ENCODE measurements at regions not wholly inside any gene's neighbourhood (a gene's known extent, or its start where the extent isn't known, plus 50 kb on each side); places are given as distances from the start of the nearest gene placed in this dataset.

DNA sequence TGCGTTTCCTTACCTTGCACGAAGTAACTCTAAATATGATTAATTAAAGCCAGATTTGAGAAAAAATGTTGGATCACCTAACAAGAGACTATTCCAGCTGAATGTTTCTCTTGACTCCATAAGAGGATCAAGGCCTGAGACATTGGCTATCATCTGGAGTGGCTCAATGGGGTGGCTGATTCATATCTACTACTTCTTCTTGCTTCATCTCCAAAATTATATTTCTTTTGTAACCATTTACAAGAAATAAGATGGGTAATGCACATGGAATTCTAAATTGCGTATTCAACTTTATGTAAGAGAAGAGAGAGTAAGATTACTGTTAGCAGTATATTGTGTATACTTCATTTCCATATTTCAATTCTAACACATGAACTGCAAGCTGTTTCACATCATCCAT is 819.0 kb upstream of the EYS start:
- Histone ChIP-seq H3K27me3 (ENCODE audit: low read depth, low read length) (no peaks in the 10 kb centered on the region), H3K79me2 (ENCODE audit: low read length) (no peaks in the 10 kb centered on the region), H3K4me3 (ENCODE audit: low read length) (no peak overlapping the region), H3K9me3 (ENCODE audit: insufficient read depth, low read length) (no peaks in the 10 kb centered on the region), H3K9ac (ENCODE audit: low read length) (no peak overlapping the region), H3K27ac (ENCODE audit: low read length) (no peak overlapping the region), H3K36me3 (replicated peaks; ENCODE audit: low read depth, low read length) (no peaks in the 10 kb centered on the region), H3K4me1 (ENCODE audit: low read length) (no peaks in the 10 kb centered on the region), H2AFZ (ENCODE audit: low read depth, low read length) (no peak overlapping the region), H4K20me1 (ENCODE audit: insufficient read depth, low read length) (no peaks in the 10 kb centered on the region), H3K4me2 (ENCODE audit: low read length) (no peak overlapping the region)
- TF ChIP-seq EZH2phosphoT487 (IDR thresholded peaks at IDR 0.05; ENCODE audit: low read depth): no peak
- TF ChIP-seq, protein P1, sequence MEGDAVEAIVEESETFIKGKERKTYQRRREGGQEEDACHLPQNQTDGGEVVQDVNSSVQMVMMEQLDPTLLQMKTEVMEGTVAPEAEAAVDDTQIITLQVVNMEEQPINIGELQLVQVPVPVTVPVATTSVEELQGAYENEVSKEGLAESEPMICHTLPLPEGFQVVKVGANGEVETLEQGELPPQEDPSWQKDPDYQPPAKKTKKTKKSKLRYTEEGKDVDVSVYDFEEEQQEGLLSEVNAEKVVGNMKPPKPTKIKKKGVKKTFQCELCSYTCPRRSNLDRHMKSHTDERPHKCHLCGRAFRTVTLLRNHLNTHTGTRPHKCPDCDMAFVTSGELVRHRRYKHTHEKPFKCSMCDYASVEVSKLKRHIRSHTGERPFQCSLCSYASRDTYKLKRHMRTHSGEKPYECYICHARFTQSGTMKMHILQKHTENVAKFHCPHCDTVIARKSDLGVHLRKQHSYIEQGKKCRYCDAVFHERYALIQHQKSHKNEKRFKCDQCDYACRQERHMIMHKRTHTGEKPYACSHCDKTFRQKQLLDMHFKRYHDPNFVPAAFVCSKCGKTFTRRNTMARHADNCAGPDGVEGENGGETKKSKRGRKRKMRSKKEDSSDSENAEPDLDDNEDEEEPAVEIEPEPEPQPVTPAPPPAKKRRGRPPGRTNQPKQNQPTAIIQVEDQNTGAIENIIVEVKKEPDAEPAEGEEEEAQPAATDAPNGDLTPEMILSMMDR (IDR thresholded peaks at IDR 0.05; ENCODE audit: low read depth, low read length): no peak

DNA sequence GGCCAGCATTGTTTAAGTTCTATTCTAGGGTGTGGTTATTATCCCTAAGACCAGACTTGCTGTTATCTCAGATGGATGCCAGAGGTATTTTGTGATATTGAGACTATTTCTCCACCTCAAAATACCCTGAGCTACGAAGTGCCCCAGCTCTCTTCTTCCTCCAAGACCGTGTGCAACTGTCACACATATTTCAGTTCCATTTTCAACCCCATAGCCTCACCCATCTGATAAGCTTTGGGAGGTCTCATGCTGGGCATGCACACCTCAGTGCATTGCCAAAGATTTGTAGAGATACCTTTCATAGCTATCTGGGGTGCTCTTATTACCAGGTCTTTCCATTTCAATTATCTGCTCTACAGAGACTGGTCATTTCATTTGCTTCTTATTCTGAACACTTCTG is 815.8 kb upstream of the EYS start:
- peak overlapping the region; percentile 3 for H3K4me2 ChIP-seq (ENCODE audit: low read length)
- peak overlapping the region; percentile 76 for H2AFZ ChIP-seq (ENCODE audit: low read depth, low read length)
- TF ChIP-seq, protein P1 (IDR thresholded peaks at IDR 0.05; ENCODE audit: low read depth, low read length): no peak
- no peak for TF ChIP-seq EZH2phosphoT487 (IDR thresholded peaks at IDR 0.05; ENCODE audit: low read depth)

DNA sequence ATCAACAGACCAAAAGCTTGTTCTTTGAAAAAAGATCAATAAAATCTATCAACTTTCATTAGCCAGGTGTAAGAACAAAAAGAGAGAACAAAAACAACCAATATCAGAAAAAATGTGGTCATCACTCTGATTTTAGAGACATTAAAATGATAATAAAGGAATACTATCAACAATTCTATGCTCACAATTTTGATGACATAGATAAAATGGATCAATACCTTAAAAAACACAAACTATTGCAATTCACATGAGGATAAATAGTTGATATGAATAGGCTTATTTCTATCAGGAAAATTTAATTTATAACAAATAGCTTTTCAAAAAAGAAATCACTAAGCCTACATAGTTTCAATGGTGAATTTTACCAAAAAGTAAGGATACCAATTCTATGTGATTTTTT is 809.4 kb upstream of the EYS start:
- H2AFZ ChIP-seq (ENCODE audit: low read depth, low read length): no peak overlapping the region

More for the DNA sequence above, 815.8 kb upstream of the EYS start:
- H3K27me3 ChIP-seq (ENCODE audit: low read depth, low read length): no peaks in the 10 kb centered on the region
- no peaks in the 10 kb centered on the region for H3K4me1 ChIP-seq (ENCODE audit: low read length)
- H3K9me3 ChIP-seq (ENCODE audit: insufficient read depth, low read length): no peaks in the 10 kb centered on the region
- H3K27ac ChIP-seq (ENCODE audit: low read length): no peak overlapping the region
- no peaks in the 10 kb centered on the region for H4K20me1 ChIP-seq (ENCODE audit: insufficient read depth, low read length)
- H3K4me3 ChIP-seq (ENCODE audit: low read length): no peak overlapping the region
- H3K36me3 ChIP-seq (replicated peaks; ENCODE audit: low read depth, low read length): no peaks in the 10 kb centered on the region
- no peak overlapping the region for H3K9ac ChIP-seq (ENCODE audit: low read length)
- no peaks in the 10 kb centered on the region for H3K79me2 ChIP-seq (ENCODE audit: low read length)

DNA sequence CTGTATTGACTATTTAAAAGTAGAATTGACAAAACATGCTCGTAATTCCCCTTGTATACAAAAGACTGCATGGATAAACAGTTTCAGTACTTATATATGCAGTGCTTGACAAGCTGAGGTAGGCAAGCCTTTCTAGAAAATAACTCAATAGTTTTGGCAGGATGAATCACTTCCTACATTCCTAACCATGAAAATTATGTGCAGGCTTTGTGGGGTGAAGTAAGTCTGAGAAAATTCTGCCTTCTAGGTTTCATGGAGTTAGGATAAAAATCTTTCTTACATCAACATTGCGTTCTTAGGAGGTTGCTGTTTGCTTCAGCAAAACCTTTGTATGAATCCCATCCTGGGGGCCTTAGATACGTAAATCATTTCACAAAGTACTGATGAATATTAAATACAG is 801.4 kb upstream of the EYS start:
- Histone ChIP-seq H3K4me2 (ENCODE audit: low read length) (no peak overlapping the region), H3K27me3 (ENCODE audit: low read depth, low read length) (no peaks in the 10 kb centered on the region), H3K36me3 (replicated peaks; ENCODE audit: low read depth, low read length) (no peaks in the 10 kb centered on the region), H3K9ac (ENCODE audit: low read length) (no peak overlapping the region), H4K20me1 (ENCODE audit: insufficient read depth, low read length) (no peaks in the 10 kb centered on the region), H3K4me1 (ENCODE audit: low read length) (peaks cover 7% of the 10 kb centered on the region), H2AFZ (ENCODE audit: low read depth, low read length) (no peak overlapping the region), H3K27ac (ENCODE audit: low read length) (no peak overlapping the region), H3K9me3 (ENCODE audit: insufficient read depth, low read length) (0 out of 2 replicates have a peak, but pooled peaks cover 6% of the 10 kb centered on the region), H3K4me3 (ENCODE audit: low read length) (no peak overlapping the region), H3K79me2 (ENCODE audit: low read length) (no peaks in the 10 kb centered on the region)
- no peak for TF ChIP-seq EZH2phosphoT487 (IDR thresholded peaks at IDR 0.05; ENCODE audit: low read depth)
- TF ChIP-seq, protein P1 (IDR thresholded peaks at IDR 0.05; ENCODE audit: low read depth, low read length): no peak

More for the DNA sequence above, 809.4 kb upstream of the EYS start:
- H3K4me3 ChIP-seq (ENCODE audit: low read length): no peak overlapping the region
- TF ChIP-seq, protein P1 (IDR thresholded peaks at IDR 0.05; ENCODE audit: low read depth, low read length): no peak
- no peak for TF ChIP-seq EZH2phosphoT487 (IDR thresholded peaks at IDR 0.05; ENCODE audit: low read depth)
- H3K79me2 ChIP-seq (ENCODE audit: low read length): no peaks in the 10 kb centered on the region
- no peaks in the 10 kb centered on the region for H3K27me3 ChIP-seq (ENCODE audit: low read depth, low read length)
- H3K27ac ChIP-seq (ENCODE audit: low read length): no peak overlapping the region
- no peaks in the 10 kb centered on the region for H3K9me3 ChIP-seq (ENCODE audit: insufficient read depth, low read length)
- H4K20me1 ChIP-seq (ENCODE audit: insufficient read depth, low read length): no peaks in the 10 kb centered on the region
- H3K36me3 ChIP-seq (replicated peaks; ENCODE audit: low read depth, low read length): no peaks in the 10 kb centered on the region
- no peak overlapping the region for H3K4me2 ChIP-seq (ENCODE audit: low read length)
- H3K9ac ChIP-seq (ENCODE audit: low read length): no peak overlapping the region
- no peaks in the 10 kb centered on the region for H3K4me1 ChIP-seq (ENCODE audit: low read length)
